ENCODE measurements at regions not wholly inside any gene's neighbourhood (a gene's known extent, or its start where the extent isn't known, plus 50 kb on each side); places are given as distances from the start of the nearest gene placed in this dataset.

GRCh38 chr6:114651611-114652010 is 308.8 kb upstream of the HS3ST5 start:
- no peak overlapping the region for H3K4me3 Mint-ChIP-seq (ENCODE audit: low read depth, unreplicated experiment)
- TF ChIP-seq CTCF (IDR thresholded peaks at IDR 0.05; ENCODE audit: unreplicated experiment), result no peak
- peaks cover 39% of the 10 kb centered on the region for H3K4me1 Mint-ChIP-seq (ENCODE audit: low read depth, unreplicated experiment)
- H3K36me3 Mint-ChIP-seq (ENCODE audit: insufficient read depth, unreplicated experiment), result no peaks in the 10 kb centered on the region
- no peaks in the 10 kb centered on the region for H3K27me3 Mint-ChIP-seq (ENCODE audit: unreplicated experiment)
- H3K9me3 Mint-ChIP-seq (ENCODE audit: low read depth, unreplicated experiment), result no peaks in the 10 kb centered on the region
- intact Hi-C loops (cut with micrococcal nuclease; ENCODE audit: unreplicated experiment), result no loop called here
- no peak for DNase-seq
- H3K27ac Mint-ChIP-seq (ENCODE audit: unreplicated experiment), result no peak overlapping the region
- CTCF ChIA-PET, result no interaction called here
- no TSS peak for BruUV-seq (replicated peaks)

DNA sequence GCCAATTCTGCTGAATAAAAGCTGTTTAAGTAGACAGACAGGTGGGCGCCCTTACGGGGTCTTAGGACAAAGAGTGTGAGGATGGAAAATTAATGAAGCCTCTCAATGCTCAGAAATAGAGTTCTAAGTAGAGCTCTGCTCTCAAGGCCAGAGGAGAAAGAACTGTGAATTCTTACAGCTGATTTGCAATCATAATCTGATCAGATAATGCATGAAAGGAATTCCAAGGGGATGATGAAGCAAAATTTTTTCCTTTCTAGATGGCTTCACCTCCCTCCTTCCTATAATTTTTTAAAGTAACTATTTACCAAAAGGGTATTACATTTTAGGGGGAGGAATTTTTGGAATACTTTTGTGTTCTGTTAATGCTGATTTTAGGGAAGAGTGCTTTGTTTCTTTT is 308.1 kb upstream of the HS3ST5 start:
- H3K4me3 Mint-ChIP-seq (ENCODE audit: low read depth, unreplicated experiment), result no peak overlapping the region
- BruUV-seq (replicated peaks), result no TSS peak
- H3K4me1 Mint-ChIP-seq (ENCODE audit: low read depth, unreplicated experiment), result peaks cover 46% of the 10 kb centered on the region
- H3K27me3 Mint-ChIP-seq (ENCODE audit: unreplicated experiment), result no peaks in the 10 kb centered on the region
- no peak for DNase-seq
- CTCF ChIA-PET, result interaction anchor here (0.6 kb wide), 1 partner anchor 967 kb away, joined by 6 read pairs; no protein-coding TSS in a partner anchor
- intact Hi-C loops (cut with micrococcal nuclease; ENCODE audit: unreplicated experiment), result no loop called here
- no peaks in the 10 kb centered on the region for H3K9me3 Mint-ChIP-seq (ENCODE audit: low read depth, unreplicated experiment)
- H3K36me3 Mint-ChIP-seq (ENCODE audit: insufficient read depth, unreplicated experiment), result no peaks in the 10 kb centered on the region
- H3K27ac Mint-ChIP-seq (ENCODE audit: unreplicated experiment), result peak overlapping the region; percentile 56
- TF ChIP-seq CTCF (IDR thresholded peaks at IDR 0.05; ENCODE audit: unreplicated experiment), result no peak

DNA sequence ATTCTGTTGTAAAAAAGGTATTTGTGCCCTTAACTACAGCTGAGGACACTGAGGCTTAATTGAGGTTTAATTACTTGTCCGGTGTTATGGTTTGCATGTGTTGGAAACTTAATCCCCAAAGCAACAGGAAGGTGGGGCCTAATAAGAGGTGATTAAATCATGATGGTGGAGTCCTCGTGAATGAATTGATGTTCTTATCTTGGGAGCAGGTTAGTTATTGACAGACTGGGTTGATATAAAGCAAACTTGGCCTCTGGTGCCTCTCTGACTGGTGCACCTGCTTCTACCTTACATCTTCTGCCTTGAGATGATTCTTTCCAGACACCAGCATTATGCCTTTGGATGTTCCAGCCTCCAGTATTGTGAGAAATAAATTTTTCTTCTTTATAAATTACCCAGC is 306.5 kb upstream of the HS3ST5 start:
- no peaks in the 10 kb centered on the region for H3K36me3 Mint-ChIP-seq (ENCODE audit: insufficient read depth, unreplicated experiment)
- no peaks in the 10 kb centered on the region for H3K9me3 Mint-ChIP-seq (ENCODE audit: low read depth, unreplicated experiment)
- CTCF ChIA-PET, result interaction anchor here (1.2 kb wide), 1 partner anchor 11 kb away, joined by 4 read pairs; no protein-coding TSS in a partner anchor
- peak overlapping the region; percentile 53 for H3K27ac Mint-ChIP-seq (ENCODE audit: unreplicated experiment)
- peak; percentile 37 for DNase-seq
- TF ChIP-seq CTCF (IDR thresholded peaks at IDR 0.05; ENCODE audit: unreplicated experiment), result no peak
- BruUV-seq (replicated peaks), result no TSS peak
- intact Hi-C loops (cut with micrococcal nuclease; ENCODE audit: unreplicated experiment), result loop anchor here (1.0 to 5.0 kb wide), 2 partner anchors 91 to 307 kb away; partner anchors contain the start of gene HS3ST5
- H3K4me1 Mint-ChIP-seq (ENCODE audit: low read depth, unreplicated experiment), result peaks cover 47% of the 10 kb centered on the region
- H3K27me3 Mint-ChIP-seq (ENCODE audit: unreplicated experiment), result no peaks in the 10 kb centered on the region
- peak overlapping the region; percentile 15 for H3K4me3 Mint-ChIP-seq (ENCODE audit: low read depth, unreplicated experiment)

- intact Hi-C loops (cut with micrococcal nuclease; ENCODE audit: unreplicated experiment), result loop anchor here (1.0 to 5.0 kb wide), 2 partner anchors 91 to 307 kb away; partner anchors contain the start of gene HS3ST5
- peak; percentile 4 for DNase-seq
- no peaks in the 10 kb centered on the region for H3K36me3 Mint-ChIP-seq (ENCODE audit: insufficient read depth, unreplicated experiment)
- no peaks in the 10 kb centered on the region for H3K9me3 Mint-ChIP-seq (ENCODE audit: low read depth, unreplicated experiment)
- BruUV-seq (replicated peaks), result no TSS peak
- peak overlapping the region; percentile 53 for H3K27ac Mint-ChIP-seq (ENCODE audit: unreplicated experiment)
- peaks cover 47% of the 10 kb centered on the region for H3K4me1 Mint-ChIP-seq (ENCODE audit: low read depth, unreplicated experiment)
- H3K27me3 Mint-ChIP-seq (ENCODE audit: unreplicated experiment), result no peaks in the 10 kb centered on the region
- TF ChIP-seq CTCF (IDR thresholded peaks at IDR 0.05; ENCODE audit: unreplicated experiment), result no peak
- H3K4me3 Mint-ChIP-seq (ENCODE audit: low read depth, unreplicated experiment), result peak overlapping the region; percentile 15
- CTCF ChIA-PET, result interaction anchor here (1.2 kb wide), 1 partner anchor 10 kb away, joined by 4 read pairs; no protein-coding TSS in a partner anchor
These were observed 306.0 kb upstream of the HS3ST5 start for GRCh38 chr6:114648847-114649246.

Measured in Calu3 (cell line).